IMR-90 (cell line): ENCODE measurements at regions not wholly inside any gene's neighbourhood (a gene's known extent, or its start where the extent isn't known, plus 50 kb on each side); places are given as distances from the start of the nearest gene placed in this dataset.

ENCODE experiments used
- ATAC-seq: fragments of 200-7000 bp; cut with Tn5 transposase; 2 replicates; pipeline ENCODE4 v1.9.1; 2020; ENCODE audit warnings: low read depth, mild to moderate bottlenecking, moderate library complexity
- BruUV-seq: library from RNA; stranded (reverse); fragments of 400-500 nt; replicated peaks from 2 replicates; lab custom pipeline; 2021; lab: Mats Ljungman, UMichigan
- CTCF ChIA-PET: fragments of 300-600 bp; formaldehyde crosslinking; extraction: SDS; loops from one replicate; lab custom pipeline; 2021; ENCODE audit warnings: antibody characterized with exemption; lab: Yijun Ruan, JAX
- POLR2A ChIA-PET: fragments of 300-600 bp; sonication (Branson Sonifier 250); formaldehyde crosslinking; loops from one replicate; lab custom pipeline; 2022; ENCODE audit warnings: antibody characterized with exemption; ENCODE audit not compliant: unreplicated experiment; lab: Charles Lee
- DNase-seq: peaks from one replicate; pipeline ENCODE4 v3.0.0; 2013
- H2AFZ ChIP-seq: replicated peaks from 2 replicates; pipeline ENCODE3; 2013; ENCODE audit warnings: low read length, mild to moderate bottlenecking; ENCODE audit not compliant: poor library complexity
- H2AK5ac ChIP-seq: 2 replicates; pipeline ENCODE4 v1.6.1; 2013; ENCODE audit warnings: low read depth, low read length, inconsistent platforms
- H2AK9ac ChIP-seq: replicated peaks from 2 replicates; pipeline ENCODE3; 2013; ENCODE audit warnings: mild to moderate bottlenecking, low read depth, low read length, moderate library complexity; ENCODE audit not compliant: poor library complexity
- H2BK120ac ChIP-seq: 2 replicates; pipeline ENCODE4 v1.6.1; 2013; ENCODE audit warnings: low read depth, low read length, inconsistent platforms
- H2BK15ac ChIP-seq: 3 replicates; pipeline ENCODE4 v1.6.1; 2013; ENCODE audit warnings: low read depth, low read length, inconsistent platforms
- H2BK20ac ChIP-seq: 2 replicates; pipeline ENCODE4 v1.6.1; 2013; ENCODE audit warnings: low read depth, mild to moderate bottlenecking, inconsistent platforms, low read length, moderate library complexity
- H2BK5ac ChIP-seq: 2 replicates; pipeline ENCODE4 v1.6.1; 2013; ENCODE audit warnings: mild to moderate bottlenecking, low read depth, low read length, inconsistent platforms; ENCODE audit not compliant: poor library complexity, severe bottlenecking
- H3K14ac ChIP-seq: replicated peaks from 2 replicates; pipeline ENCODE4 v1.6.1; 2013; ENCODE audit warnings: low read depth, low read length, inconsistent platforms
- H3K18ac ChIP-seq: 2 replicates; pipeline ENCODE4 v1.6.1; 2013; ENCODE audit warnings: low read depth, low read length, control low read depth
- H3K23ac ChIP-seq: 2 replicates; pipeline ENCODE4 v1.6.1; 2013; ENCODE audit warnings: low read depth, low read length, inconsistent platforms
- H3K27ac ChIP-seq: 2 replicates; pipeline ENCODE4 v1.5.1; 2013; ENCODE audit warnings: mild to moderate bottlenecking, control low read depth, low read length; ENCODE audit not compliant: insufficient read depth
- H3K27me3 ChIP-seq: 2 replicates; pipeline ENCODE4 v1.6.1; 2013; ENCODE audit warnings: low read length; ENCODE audit not compliant: control insufficient read depth, insufficient read depth
- H3K36me3 ChIP-seq: 2 replicates; pipeline ENCODE4 v1.6.1; 2013; ENCODE audit warnings: low read length, mixed read lengths; ENCODE audit not compliant: control insufficient read depth, insufficient read depth
- H3K4ac ChIP-seq: 2 replicates; pipeline ENCODE4 v1.6.1; 2013; ENCODE audit warnings: low read depth, low read length, inconsistent platforms
- H3K4me1 ChIP-seq: 2 replicates; pipeline ENCODE4 v1.6.1; 2013; ENCODE audit warnings: low read length, mixed read lengths; ENCODE audit not compliant: control insufficient read depth, insufficient read depth
- H3K4me2 ChIP-seq: 2 replicates; pipeline ENCODE4 v1.6.1; 2013; ENCODE audit warnings: low read depth, mild to moderate bottlenecking, control low read depth, low read length, moderate library complexity
- H3K4me3 ChIP-seq: 2 replicates; pipeline ENCODE4 v1.5.1; 2013; ENCODE audit warnings: low read depth, mild to moderate bottlenecking, control low read depth, low read length, moderate library complexity; ENCODE audit not compliant: insufficient read depth
- H3K56ac ChIP-seq: 2 replicates; pipeline ENCODE4 v1.6.1; 2013; ENCODE audit warnings: low read length, inconsistent platforms; ENCODE audit not compliant: insufficient read depth; ENCODE audit errors: extremely low read depth
- H3K79me1 ChIP-seq, 2 experiments: 2 replicates each; pipeline ENCODE4 v1.6.1; 2013; ENCODE audit warnings: low read length in 2 of 2, inconsistent platforms in 1 of 2, low read depth in 1 of 2
- H3K9ac ChIP-seq: 2 replicates; pipeline ENCODE4 v1.6.1; 2013; ENCODE audit warnings: low read depth, low read length, control low read depth
- H3K9me1 ChIP-seq: 2 replicates; pipeline ENCODE4 v1.6.1; 2013; ENCODE audit warnings: low read length, inconsistent platforms; ENCODE audit not compliant: insufficient read depth
- H3K9me3 ChIP-seq: 2 replicates; pipeline ENCODE4 v1.6.1; 2013; ENCODE audit warnings: low read length; ENCODE audit not compliant: control insufficient read depth, insufficient read depth
- H4K20me1 ChIP-seq: 2 replicates; pipeline ENCODE4 v1.6.1; 2013; ENCODE audit warnings: low read length, inconsistent platforms; ENCODE audit not compliant: insufficient read depth
- H4K5ac ChIP-seq: 2 replicates; pipeline ENCODE4 v1.6.1; 2013; ENCODE audit warnings: mild to moderate bottlenecking, low read depth, low read length, control low read depth
- H4K8ac ChIP-seq, 2 experiments: 2 replicates each; pipeline ENCODE4 v1.6.1; 2013; ENCODE audit warnings: low read depth in 2 of 2, low read length in 2 of 2, control low read depth in 1 of 2, inconsistent platforms in 1 of 2
- H4K91ac ChIP-seq: 2 replicates; pipeline ENCODE4 v1.6.1; 2013; ENCODE audit warnings: low read depth, low read length, inconsistent platforms; ENCODE audit not compliant: insufficient read depth
- BHLHE40 ChIP-seq: fragments of 150-350 bp; IDR thresholded peaks from 2 replicates; pipeline ENCODE4 v1.6.1; 2016; ENCODE audit warnings: mild to moderate bottlenecking, low read depth, low read length
- CEBPB ChIP-seq: IDR thresholded peaks from 2 replicates; pipeline ENCODE4 v1.6.1; 2012; ENCODE audit warnings: low read depth, low read length, improper control_type of control experiment
- CHD1 ChIP-seq: IDR thresholded peaks from 2 replicates; pipeline ENCODE4 v1.6.1; 2012; ENCODE audit warnings: low read depth, low read length, improper control_type of control experiment
- CTCF ChIP-seq: conservative IDR thresholded peaks from 2 replicates; pipeline ENCODE4 v1.5.1; 2012; ENCODE audit warnings: mild to moderate bottlenecking, low read depth, low read length, improper control_type of control experiment
- ELK1 ChIP-seq: fragments of 150-350 bp; IDR thresholded peaks from 2 replicates; pipeline ENCODE4 v1.6.1; 2016; ENCODE audit warnings: low read depth, mild to moderate bottlenecking, low read length, moderate library complexity, borderline replicate concordance
- FOS ChIP-seq: fragments of 150-350 bp; IDR thresholded peaks from 2 replicates; pipeline ENCODE4 v1.6.1; 2016; ENCODE audit warnings: low read depth, low read length
- MAFK ChIP-seq: IDR thresholded peaks from 2 replicates; pipeline ENCODE4 v1.6.1; 2012; ENCODE audit warnings: low read depth, low read length, improper control_type of control experiment
- MAZ ChIP-seq: IDR thresholded peaks from 2 replicates; pipeline ENCODE4 v1.6.1; 2012; ENCODE audit warnings: low read depth, mild to moderate bottlenecking, low read length, improper control_type of control experiment, moderate library complexity, borderline replicate concordance
- MXI1 ChIP-seq: IDR thresholded peaks from 2 replicates; pipeline ENCODE4 v1.6.1; 2012; ENCODE audit warnings: low read depth, mild to moderate bottlenecking, low read length, moderate library complexity, borderline replicate concordance
- NFE2L2 ChIP-seq: fragments of 150-350 bp; IDR thresholded peaks from 2 replicates; pipeline ENCODE4 v1.6.1; 2016; ENCODE audit warnings: low read depth, mild to moderate bottlenecking, low read length
- POLR2A ChIP-seq: IDR thresholded peaks from 2 replicates; pipeline ENCODE4 v1.6.1; 2012; ENCODE audit warnings: mild to moderate bottlenecking, low read depth, low read length
- RAD21 ChIP-seq: IDR thresholded peaks from 2 replicates; pipeline ENCODE4 v1.6.1; 2012; ENCODE audit warnings: low read length, improper control_type of control experiment
- RCOR1 ChIP-seq: IDR thresholded peaks from 2 replicates; pipeline ENCODE4 v1.6.1; 2012; ENCODE audit warnings: mild to moderate bottlenecking, low read length, improper control_type of control experiment; ENCODE audit not compliant: insufficient replicate concordance
- RFX5 ChIP-seq: IDR thresholded peaks from 2 replicates; pipeline ENCODE4 v1.8.0; 2012; ENCODE audit warnings: low read depth, mild to moderate bottlenecking, low read length, moderate library complexity
- SMC3 ChIP-seq: fragments of 150-350 bp; IDR thresholded peaks from 2 replicates; pipeline ENCODE4 v1.6.1; 2016; ENCODE audit warnings: low read depth, mild to moderate bottlenecking, antibody characterized with exemption, low read length, moderate library complexity
- USF2 ChIP-seq: fragments of 150-350 bp; IDR thresholded peaks from 2 replicates; pipeline ENCODE4 v1.6.1; 2017; ENCODE audit warnings: mild to moderate bottlenecking, antibody characterized with exemption, low read length, low read depth
- WGBS, 2 experiments: methylation state at CpG; one replicate each; pipeline versions ENCODE4 v1.1.5 to v1.1.7; 2013; ENCODE audit warnings: missing lambda C conversion rate in 2 of 2; ENCODE audit not compliant: insufficient read length in 1 of 2; ENCODE audit errors: extremely low coverage in 2 of 2; 5-methylcytosine and 5-hydroxymethylcytosine counted together
- dilution Hi-C: fragments of 300-500 bp; cut with HindIII; formaldehyde crosslinking; loops from one replicate; pipeline ENCODE4 v1.14.3; 2018; ENCODE audit warnings: low sequenced_read_pairs; ENCODE audit not compliant: unreplicated experiment
- in situ Hi-C: fragments of 300-500 bp; cut with MboI; formaldehyde crosslinking; loops from 3 replicates; pipeline ENCODE4 v1.14.3; 2019; ENCODE audit warnings: low sequenced_read_pairs, inconsistent platforms, mixed read lengths
- intact Hi-C: fragments of 100-400 bp; cut with micrococcal nuclease; formaldehyde crosslinking; loops from 2 replicates; pipeline ENCODE4 v1.10.0; 2022

- Histone ChIP-seq H3K4me1 (no peaks in the 10 kb centered on the region), H3K4me2 (no peak overlapping the region), H2AK9ac (no peak overlapping the region), H2BK15ac (no peak overlapping the region), H4K20me1 (no peaks in the 10 kb centered on the region), H3K27me3 (peaks cover 9% of the 10 kb centered on the region), H4K8ac (no peak overlapping the region), H2BK120ac (no peak overlapping the region), H2BK20ac (no peak overlapping the region), H3K4ac (no peak overlapping the region), H3K4me3 (no peak overlapping the region), H3K18ac (no peak overlapping the region), H3K9me3 (no peaks in the 10 kb centered on the region), H3K36me3 (no peaks in the 10 kb centered on the region), H3K79me1 (no peaks in the 10 kb centered on the region), H2AK5ac (no peak overlapping the region), H2BK5ac (no peak overlapping the region), H3K56ac (no peak overlapping the region), H2AFZ (no peak overlapping the region), H3K23ac (no peak overlapping the region), H4K5ac (no peak overlapping the region), H3K9ac (no peak overlapping the region), H4K91ac (no peak overlapping the region), H3K9me1 (no peaks in the 10 kb centered on the region), H3K14ac (no peak overlapping the region), H3K27ac (no peak overlapping the region)
- no TSS peak for BruUV-seq
- no peak for TF ChIP-seq RFX5
- no peak for TF ChIP-seq MAZ
- TF ChIP-seq USF2 = no peak
- no peak for TF ChIP-seq FOS
- no peak for TF ChIP-seq CTCF
- no peak for TF ChIP-seq SMC3
- TF ChIP-seq NFE2L2 = no peak
- TF ChIP-seq POLR2A = no peak
- TF ChIP-seq MAFK = no peak
- TF ChIP-seq RCOR1 = no peak
- TF ChIP-seq RAD21 = no peak
- TF ChIP-seq CHD1 = no peak
- TF ChIP-seq MXI1 = no peak
- TF ChIP-seq ELK1 = no peak
- no peak for TF ChIP-seq CEBPB
- no peak for TF ChIP-seq BHLHE40
- ATAC-seq = no peak
- dilution Hi-C loops = no loop called here
- in situ Hi-C loops = no loop called here
- ChIA-PET CTCF (interaction anchor here (0.6 kb wide), 1 partner anchor 48 kb away, joined by 3 read pairs; no protein-coding TSS in a partner anchor), POLR2A (no interaction called here)
- no peak for DNase-seq
- intact Hi-C loops = no loop called here
- no CpG with 5 or more reads among the region's 2 CpGs for WGBS, 2 experiments
These were observed 93.0 kb upstream of the PELI1 start for GRCh38 chr2:64237266-64237665.
